ENCODE measurements at regions not wholly inside any gene's neighbourhood (a gene's known extent, or its start where the extent isn't known, plus 50 kb on each side); places are given as distances from the start of the nearest gene placed in this dataset.

DNA sequence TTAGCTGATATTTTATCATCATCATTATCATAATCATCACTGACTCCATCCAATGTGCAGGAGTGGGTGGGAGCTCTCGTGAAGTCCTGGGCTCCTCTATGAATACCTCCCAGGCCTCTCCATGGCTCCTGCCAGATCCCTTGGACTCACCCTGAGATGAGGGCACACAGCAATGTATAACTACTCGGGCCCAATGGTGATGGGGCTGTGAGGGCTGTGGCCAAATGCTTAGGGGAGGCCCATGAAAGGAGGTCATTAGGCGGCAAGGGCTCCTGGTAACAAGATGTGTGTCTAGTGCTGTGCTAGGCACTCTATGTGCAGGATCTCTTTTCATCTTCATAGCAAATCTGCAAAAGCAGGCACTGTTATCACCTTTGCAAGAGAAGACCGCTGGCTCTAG is 270.9 kb downstream of the GLRX3 start:
- DNase-seq: peak in 2 of 3 donors; percentile 9 to 14
- Histone ChIP-seq H3K27me3 (no peaks in the 10 kb centered on the region), H3K9me3 (no peaks in the 10 kb centered on the region), H3K4me3 (no peak overlapping the region), H3K36me3 (no peaks in the 10 kb centered on the region), H3K4me1 (no peaks in the 10 kb centered on the region), H3K27ac (no peak overlapping the region)
- TF ChIP-seq POLR2A (IDR thresholded peaks at IDR 0.05): no peak
- TF ChIP-seq, protein P1, sequence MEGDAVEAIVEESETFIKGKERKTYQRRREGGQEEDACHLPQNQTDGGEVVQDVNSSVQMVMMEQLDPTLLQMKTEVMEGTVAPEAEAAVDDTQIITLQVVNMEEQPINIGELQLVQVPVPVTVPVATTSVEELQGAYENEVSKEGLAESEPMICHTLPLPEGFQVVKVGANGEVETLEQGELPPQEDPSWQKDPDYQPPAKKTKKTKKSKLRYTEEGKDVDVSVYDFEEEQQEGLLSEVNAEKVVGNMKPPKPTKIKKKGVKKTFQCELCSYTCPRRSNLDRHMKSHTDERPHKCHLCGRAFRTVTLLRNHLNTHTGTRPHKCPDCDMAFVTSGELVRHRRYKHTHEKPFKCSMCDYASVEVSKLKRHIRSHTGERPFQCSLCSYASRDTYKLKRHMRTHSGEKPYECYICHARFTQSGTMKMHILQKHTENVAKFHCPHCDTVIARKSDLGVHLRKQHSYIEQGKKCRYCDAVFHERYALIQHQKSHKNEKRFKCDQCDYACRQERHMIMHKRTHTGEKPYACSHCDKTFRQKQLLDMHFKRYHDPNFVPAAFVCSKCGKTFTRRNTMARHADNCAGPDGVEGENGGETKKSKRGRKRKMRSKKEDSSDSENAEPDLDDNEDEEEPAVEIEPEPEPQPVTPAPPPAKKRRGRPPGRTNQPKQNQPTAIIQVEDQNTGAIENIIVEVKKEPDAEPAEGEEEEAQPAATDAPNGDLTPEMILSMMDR (IDR thresholded peaks at IDR 0.05): no peak

DNA sequence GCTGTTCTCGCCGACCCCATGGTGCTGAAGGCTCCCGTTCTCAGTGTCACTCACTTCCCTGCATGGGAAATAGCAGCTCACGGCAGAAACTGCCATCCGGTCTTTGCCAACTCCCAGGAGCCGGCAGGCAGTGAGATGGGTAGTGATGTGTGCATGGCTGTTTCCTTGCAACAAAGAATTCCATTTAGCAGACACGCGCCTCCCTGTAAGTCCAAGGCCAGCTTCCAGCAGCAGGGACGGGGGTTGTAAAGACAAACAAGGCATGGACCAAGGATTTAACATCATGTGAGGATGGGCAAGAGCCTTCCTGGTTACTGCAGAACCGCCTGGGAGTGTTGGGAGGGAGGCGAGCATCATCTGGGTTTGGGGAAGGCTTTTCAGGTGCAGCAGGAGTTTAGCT is 273.1 kb downstream of the GLRX3 start:
- no peaks in the 10 kb centered on the region for H3K9me3 ChIP-seq
- no peak overlapping the region for H3K27ac ChIP-seq
- DNase-seq: peak in 1 of 3 donors; percentile 20
- no peak overlapping the region for H3K4me3 ChIP-seq
- H3K36me3 ChIP-seq: no peaks in the 10 kb centered on the region
- no peaks in the 10 kb centered on the region for H3K27me3 ChIP-seq
- TF ChIP-seq, protein P1 (IDR thresholded peaks at IDR 0.05): no peak
- TF ChIP-seq POLR2A (IDR thresholded peaks at IDR 0.05): no peak
- H3K4me1 ChIP-seq: no peaks in the 10 kb centered on the region

DNA sequence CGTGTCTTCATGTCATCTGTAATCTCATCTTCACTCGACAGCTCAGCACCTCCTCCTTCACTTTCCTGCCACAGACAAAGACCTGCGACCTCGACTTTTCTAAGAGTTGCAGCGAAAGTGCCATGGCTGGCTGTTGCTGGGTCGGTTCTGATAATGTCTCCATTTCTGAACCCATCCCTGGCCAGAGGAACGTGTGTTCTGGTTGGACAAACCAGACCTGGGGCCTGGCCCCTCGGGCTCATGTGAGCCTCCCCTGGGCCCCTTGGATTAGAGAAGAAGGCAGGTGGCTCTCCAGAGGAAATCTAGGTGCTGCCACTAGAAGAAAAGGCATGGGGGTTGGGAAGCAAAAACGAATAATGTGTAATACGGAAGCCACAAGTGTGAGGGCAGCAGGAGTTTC is 273.7 kb downstream of the GLRX3 start:
- DNase-seq: peak in 2 of 3 donors; percentile 18
- Histone ChIP-seq H3K27me3 (no peaks in the 10 kb centered on the region), H3K36me3 (no peaks in the 10 kb centered on the region), H3K4me1 (no peaks in the 10 kb centered on the region), H3K4me3 (no peak overlapping the region), H3K27ac (no peak overlapping the region), H3K9me3 (no peaks in the 10 kb centered on the region)
- TF ChIP-seq, protein P1 (IDR thresholded peaks at IDR 0.05): no peak
- no peak for TF ChIP-seq POLR2A (IDR thresholded peaks at IDR 0.05)

DNA sequence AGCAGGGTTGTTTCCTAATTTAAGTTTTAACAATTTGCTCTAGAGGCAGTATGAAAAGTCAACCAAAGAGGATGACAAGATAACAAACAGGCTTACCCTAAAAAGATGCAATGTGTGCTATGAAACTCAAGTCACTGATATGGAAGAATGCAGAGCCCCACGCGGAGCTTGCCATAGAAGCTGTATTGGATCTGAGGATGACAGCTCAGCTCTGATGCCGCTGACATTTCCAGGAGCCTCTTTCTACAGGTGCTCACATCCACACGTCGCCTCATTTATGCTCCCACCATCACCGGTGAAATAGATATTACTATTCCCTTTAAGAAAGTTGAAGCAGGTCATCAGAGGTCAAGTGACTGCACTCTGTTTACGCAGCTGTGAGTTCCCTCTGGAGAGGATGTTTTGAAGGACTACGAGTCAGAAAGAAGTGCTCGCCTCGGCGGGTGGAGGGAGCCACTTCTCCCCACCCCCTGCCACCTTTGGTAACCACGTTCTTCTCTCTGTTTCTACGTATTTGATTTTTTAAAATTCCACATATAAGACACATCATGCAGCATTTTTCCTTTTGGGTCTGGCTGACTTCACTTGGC is 275.4 kb downstream of the GLRX3 start:
- no peaks in the 10 kb centered on the region for H3K27me3 ChIP-seq
- H3K4me1 ChIP-seq: no peaks in the 10 kb centered on the region
- H3K4me3 ChIP-seq: no peak overlapping the region
- peak in 2 of 3 donors; percentile 5 to 23 for DNase-seq
- no peak for TF ChIP-seq POLR2A (IDR thresholded peaks at IDR 0.05)
- TF ChIP-seq, protein P1 (IDR thresholded peaks at IDR 0.05): no peak
- no peaks in the 10 kb centered on the region for H3K9me3 ChIP-seq
- H3K27ac ChIP-seq: no peak overlapping the region
- H3K36me3 ChIP-seq: no peaks in the 10 kb centered on the region

DNA sequence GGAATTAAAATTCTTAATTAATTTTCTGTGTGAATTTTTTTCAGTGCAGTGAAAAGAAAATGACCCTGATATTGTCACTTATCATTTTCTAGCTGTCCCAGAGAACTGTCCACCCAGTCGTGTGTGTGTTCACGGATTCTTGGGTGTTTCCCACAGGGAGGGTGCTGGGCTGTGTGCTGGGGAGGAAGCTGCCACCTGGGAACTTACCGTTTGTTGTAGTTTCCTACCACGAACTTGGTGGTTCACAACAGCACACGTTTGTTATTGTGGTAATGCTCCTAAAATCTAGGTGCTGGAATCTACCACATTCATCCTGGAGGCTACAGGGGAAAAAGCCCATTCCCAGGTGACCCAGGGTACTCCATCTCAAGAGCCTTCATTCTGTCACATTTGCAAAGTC is 276.1 kb downstream of the GLRX3 start:
- TF ChIP-seq POLR2A (IDR thresholded peaks at IDR 0.05): no peak
- TF ChIP-seq, protein P1 (IDR thresholded peaks at IDR 0.05): no peak
- no peaks in the 10 kb centered on the region for H3K27me3 ChIP-seq
- H3K4me3 ChIP-seq: no peak overlapping the region
- H3K27ac ChIP-seq: no peak overlapping the region
- peak in 1 of 3 donors; percentile 13 for DNase-seq
- H3K9me3 ChIP-seq: no peaks in the 10 kb centered on the region
- H3K36me3 ChIP-seq: no peaks in the 10 kb centered on the region
- no peaks in the 10 kb centered on the region for H3K4me1 ChIP-seq

Data from Peyer's patch (tissue), 4 donors.